Neural crest cell (in vitro differentiated cells): ENCODE measurements at regions not wholly inside any gene's neighbourhood (a gene's known extent, or its start where the extent isn't known, plus 50 kb on each side); places are given as distances from the start of the nearest gene placed in this dataset.

Experiments used
- DNase-seq: peaks from one replicate; pipeline ENCODE4 v3.0.0; 2021; ENCODE audit warnings: low read depth, mixed read lengths, low spot score
- H3K27ac Mint-ChIP-seq: one replicate; pipeline ENCODE4 v1.8.0; 2021; ENCODE audit warnings: mild to moderate bottlenecking, mixed read lengths; ENCODE audit not compliant: unreplicated experiment
- H3K27me3 Mint-ChIP-seq: 2 replicates; pipeline ENCODE4 v1.8.0; 2021; ENCODE audit warnings: low read depth, mild to moderate bottlenecking, mixed read lengths
- H3K36me3 Mint-ChIP-seq: 2 replicates; pipeline ENCODE4 v1.8.0; 2021; ENCODE audit warnings: low read depth, mild to moderate bottlenecking, mixed read lengths
- H3K4me1 Mint-ChIP-seq: 2 replicates; pipeline ENCODE4 v1.8.0; 2021; ENCODE audit warnings: mixed read lengths
- H3K4me3 Mint-ChIP-seq: one replicate; pipeline ENCODE4 v1.8.0; 2021; ENCODE audit warnings: mild to moderate bottlenecking, mixed read lengths
- H3K9me3 Mint-ChIP-seq: 2 replicates; pipeline ENCODE4 v1.8.0; 2021; ENCODE audit warnings: mixed read lengths
- TF ChIP-seq, protein P1 (sequence below): fragments of 200-600 bp; sonication (generic); conservative IDR thresholded peaks from 2 replicates; pipeline ENCODE4 v1.5.0; 2021; ENCODE audit warnings: antibody characterized with exemption, mild to moderate bottlenecking

DNA sequence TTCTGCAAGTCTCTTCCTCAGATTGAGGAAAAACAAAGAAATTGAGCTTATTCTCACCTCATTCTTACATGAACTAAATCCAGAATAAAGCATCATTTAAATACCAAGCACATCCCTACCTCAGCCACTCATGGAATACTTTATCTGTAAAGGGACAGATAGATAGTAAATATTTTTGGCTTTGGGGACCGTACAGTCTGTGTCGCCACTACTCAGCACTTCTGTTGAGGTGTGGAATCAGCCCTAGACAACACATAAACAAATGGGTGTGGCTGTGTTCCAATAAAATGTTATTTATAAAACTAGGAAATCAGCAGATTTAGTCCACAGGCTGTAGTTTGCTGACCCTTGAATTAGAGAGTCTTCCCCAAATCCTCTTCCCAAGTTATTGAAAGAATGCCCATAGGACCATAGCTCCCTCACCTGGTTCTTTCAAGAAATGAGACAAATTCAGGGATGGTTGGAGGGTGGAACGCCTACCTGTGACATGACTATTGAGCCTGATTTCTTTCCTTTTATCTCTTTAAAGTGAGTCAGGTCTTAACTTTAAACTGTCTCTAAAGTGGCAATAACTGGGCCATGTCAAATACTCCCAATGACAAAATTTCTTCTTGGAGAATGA is 878.5 kb downstream of the USP25 start:
- TF ChIP-seq, protein P1, sequence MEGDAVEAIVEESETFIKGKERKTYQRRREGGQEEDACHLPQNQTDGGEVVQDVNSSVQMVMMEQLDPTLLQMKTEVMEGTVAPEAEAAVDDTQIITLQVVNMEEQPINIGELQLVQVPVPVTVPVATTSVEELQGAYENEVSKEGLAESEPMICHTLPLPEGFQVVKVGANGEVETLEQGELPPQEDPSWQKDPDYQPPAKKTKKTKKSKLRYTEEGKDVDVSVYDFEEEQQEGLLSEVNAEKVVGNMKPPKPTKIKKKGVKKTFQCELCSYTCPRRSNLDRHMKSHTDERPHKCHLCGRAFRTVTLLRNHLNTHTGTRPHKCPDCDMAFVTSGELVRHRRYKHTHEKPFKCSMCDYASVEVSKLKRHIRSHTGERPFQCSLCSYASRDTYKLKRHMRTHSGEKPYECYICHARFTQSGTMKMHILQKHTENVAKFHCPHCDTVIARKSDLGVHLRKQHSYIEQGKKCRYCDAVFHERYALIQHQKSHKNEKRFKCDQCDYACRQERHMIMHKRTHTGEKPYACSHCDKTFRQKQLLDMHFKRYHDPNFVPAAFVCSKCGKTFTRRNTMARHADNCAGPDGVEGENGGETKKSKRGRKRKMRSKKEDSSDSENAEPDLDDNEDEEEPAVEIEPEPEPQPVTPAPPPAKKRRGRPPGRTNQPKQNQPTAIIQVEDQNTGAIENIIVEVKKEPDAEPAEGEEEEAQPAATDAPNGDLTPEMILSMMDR: no peak
- no peak overlapping the region for H3K27ac Mint-ChIP-seq
- no peak for DNase-seq
- peaks cover 17% of the 10 kb centered on the region for H3K4me1 Mint-ChIP-seq
- H3K27me3 Mint-ChIP-seq: no peaks in the 10 kb centered on the region
- H3K36me3 Mint-ChIP-seq: peaks cover 8% of the 10 kb centered on the region
- H3K9me3 Mint-ChIP-seq: peaks cover 3% of the 10 kb centered on the region
- no peak overlapping the region for H3K4me3 Mint-ChIP-seq

DNA sequence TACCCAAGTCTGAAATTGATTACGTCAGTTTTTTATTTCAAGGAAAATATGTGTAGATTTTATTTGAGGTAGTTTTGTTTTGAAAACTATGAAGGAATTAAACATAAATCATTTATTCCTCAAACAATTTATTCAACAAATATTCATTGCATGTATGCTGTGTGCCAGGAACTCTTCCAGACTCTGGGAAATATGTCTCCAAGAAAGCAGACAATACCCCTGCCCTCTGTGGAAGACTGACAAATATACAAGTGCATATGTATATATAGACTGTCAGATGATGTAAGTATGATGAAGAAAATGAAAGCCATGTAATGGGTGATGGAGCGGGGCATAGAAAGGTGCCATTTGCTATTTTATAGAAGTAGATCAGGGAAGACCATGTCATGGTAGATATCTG is 889.5 kb downstream of the USP25 start:
- Mint-ChIP-seq H3K9me3 (peaks cover 6% of the 10 kb centered on the region), H3K36me3 (peaks cover 17% of the 10 kb centered on the region)

DNA sequence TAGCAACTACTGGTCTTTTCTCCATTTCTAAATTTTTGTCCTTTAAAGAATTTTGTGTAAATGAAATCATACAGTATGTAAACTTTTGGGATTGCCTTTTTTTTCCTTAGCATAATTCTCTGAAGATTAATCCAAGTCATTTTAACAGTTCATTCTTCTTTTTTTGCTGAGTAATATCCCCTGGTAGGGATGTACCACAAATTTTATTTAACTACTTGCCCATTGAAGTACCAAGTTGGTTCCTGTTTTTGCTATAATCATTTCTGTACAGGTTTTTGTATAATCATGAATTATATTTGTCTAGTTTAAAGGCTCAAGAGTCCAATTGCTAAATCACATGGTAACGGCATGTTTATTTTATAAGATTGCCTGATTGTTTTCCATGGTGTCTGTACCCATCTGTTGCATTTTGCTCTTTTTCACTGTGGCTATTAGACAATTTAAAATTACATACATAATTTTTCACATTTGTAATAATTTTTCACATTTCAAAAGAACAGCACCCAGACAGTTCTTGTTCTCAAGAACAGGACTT is 891.1 kb downstream of the USP25 start:
- TF ChIP-seq, protein P1: no peak
- Mint-ChIP-seq H3K27ac (no peak overlapping the region), H3K4me3 (no peak overlapping the region), H3K27me3 (no peaks in the 10 kb centered on the region), H3K36me3 (peaks cover 17% of the 10 kb centered on the region), H3K4me1 (peaks cover 3% of the 10 kb centered on the region), H3K9me3 (peaks cover 6% of the 10 kb centered on the region)
- no peak for DNase-seq

More for the DNA sequence above, 889.5 kb downstream of the USP25 start:
- Mint-ChIP-seq H3K27ac (no peak overlapping the region), H3K4me1 (no peaks in the 10 kb centered on the region), H3K4me3 (no peak overlapping the region), H3K27me3 (no peaks in the 10 kb centered on the region)
- TF ChIP-seq, protein P1: no peak
- DNase-seq: no peak

DNA sequence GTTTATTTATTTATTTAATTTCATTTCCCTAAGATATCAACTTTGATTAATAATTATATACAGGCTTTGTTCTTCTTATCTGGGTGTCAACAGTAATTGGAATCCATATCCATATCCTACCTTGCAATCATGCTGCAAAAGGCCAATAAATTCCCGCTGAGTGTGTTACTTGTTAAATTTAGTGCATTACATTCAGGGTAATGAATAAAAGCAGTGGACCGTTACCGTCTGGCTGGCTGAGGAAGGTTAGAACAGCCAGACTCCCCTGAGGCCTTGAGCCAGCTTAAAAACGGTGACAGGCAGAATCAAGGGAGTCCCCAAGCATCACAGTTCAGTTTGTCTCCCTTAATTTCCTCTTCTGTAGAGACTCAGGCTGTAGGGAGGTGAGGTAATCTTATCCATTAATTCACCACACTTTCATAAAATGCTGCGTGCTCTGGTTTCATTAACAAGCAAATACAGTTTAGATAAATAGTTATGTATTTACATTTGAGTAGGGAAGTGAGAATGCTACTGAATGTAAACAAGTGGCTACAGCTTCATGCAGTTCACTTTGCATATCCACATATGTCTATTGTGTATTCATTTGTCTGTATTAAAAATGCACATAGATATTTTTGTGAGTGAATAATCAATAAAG is 888.2 kb upstream of the CXADR start:
- TF ChIP-seq, protein P1: no peak
- Mint-ChIP-seq H3K27ac (no peak overlapping the region), H3K9me3 (no peaks in the 10 kb centered on the region), H3K4me3 (no peak overlapping the region), H3K27me3 (no peaks in the 10 kb centered on the region), H3K36me3 (peaks cover 8% of the 10 kb centered on the region), H3K4me1 (peaks cover 3% of the 10 kb centered on the region)
- DNase-seq: no peak

DNA sequence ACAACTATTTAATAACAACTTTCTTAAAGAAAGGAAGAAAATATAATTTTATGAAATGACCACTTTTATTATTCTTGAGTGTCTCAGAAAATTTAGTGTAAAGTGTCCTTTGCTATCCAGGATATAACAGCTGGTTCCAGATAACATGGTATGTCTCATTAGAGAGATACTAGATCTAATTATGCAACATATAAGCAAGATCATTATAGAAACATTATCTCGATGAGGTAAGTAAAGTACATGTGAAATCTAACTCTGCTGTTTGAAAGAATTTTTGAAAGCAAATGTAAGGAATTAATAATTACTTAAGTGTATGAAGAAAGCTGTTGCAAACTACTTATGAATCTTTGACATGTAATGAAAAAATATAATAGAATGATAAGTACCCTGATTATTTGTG is 887.4 kb upstream of the CXADR start:
- Mint-ChIP-seq H3K27ac (no peak overlapping the region), H3K9me3 (no peaks in the 10 kb centered on the region), H3K4me3 (no peak overlapping the region), H3K4me1 (peaks cover 3% of the 10 kb centered on the region), H3K27me3 (no peaks in the 10 kb centered on the region), H3K36me3 (peaks cover 10% of the 10 kb centered on the region)
- no peak for DNase-seq
- TF ChIP-seq, protein P1: no peak
